Mesodermal cell (in vitro differentiated cells): ENCODE measurements at regions not wholly inside any gene's neighbourhood (a gene's known extent, or its start where the extent isn't known, plus 50 kb on each side); places are given as distances from the start of the nearest gene placed in this dataset.

Experiments used
- H3K27ac ChIP-seq: 2 replicates; pipeline ENCODE4 v1.7.0; 2013; ENCODE audit warnings: mild to moderate bottlenecking, low read depth, low read length, moderate library complexity; ENCODE audit not compliant: severe bottlenecking
- H3K36me3 ChIP-seq: 2 replicates; pipeline ENCODE4 v1.7.1; 2013; ENCODE audit warnings: mild to moderate bottlenecking, low read length, moderate library complexity; ENCODE audit not compliant: control insufficient read depth, insufficient read depth
- H3K4me1 ChIP-seq: one replicate; pipeline ENCODE4 v1.7.1; 2013; ENCODE audit warnings: mild to moderate bottlenecking, low read length; ENCODE audit not compliant: insufficient read depth, control insufficient read depth, poor library complexity, severe bottlenecking
- H3K4me3 ChIP-seq: 2 replicates; pipeline ENCODE4 v1.7.0; 2013; ENCODE audit warnings: low read length, control low read depth, mild to moderate bottlenecking; ENCODE audit not compliant: insufficient read depth, poor library complexity, severe bottlenecking; ENCODE audit errors: extremely low read depth
- H3K9me3 ChIP-seq: 2 replicates; pipeline ENCODE4 v1.7.1; 2013; ENCODE audit warnings: mild to moderate bottlenecking, low read length, moderate library complexity; ENCODE audit not compliant: control insufficient read depth
- WGBS, 2 experiments: methylation state at CpG; one replicate each; pipeline ENCODE4 v1.1.5; 2013; ENCODE audit warnings: missing lambda C conversion rate in 2 of 2; ENCODE audit not compliant: insufficient coverage in 2 of 2; 5-methylcytosine and 5-hydroxymethylcytosine counted together

GRCh38 chr22:48278620-48279460 lies 1516.4 kb downstream of the TBC1D22A start:
- Histone ChIP-seq H3K36me3 (no peaks in the 10 kb centered on the region), H3K4me1 (no peaks in the 10 kb centered on the region), H3K27ac (no peak overlapping the region), H3K9me3 (no peaks in the 10 kb centered on the region), H3K4me3 (no peak overlapping the region)
- WGBS, 2 experiments = 74 to 77% methylated on average over 16 to 19 of the region's 19 CpGs

GRCh38 chr22:48277868-48278581 lies 1515.6 kb downstream of the TBC1D22A start:
- no peaks in the 10 kb centered on the region for H3K36me3 ChIP-seq
- no peak overlapping the region for H3K4me3 ChIP-seq
- H3K9me3 ChIP-seq = no peaks in the 10 kb centered on the region
- no peaks in the 10 kb centered on the region for H3K4me1 ChIP-seq
- WGBS, 2 experiments = 76 to 82% methylated on average over 9 to 14 of the region's 19 CpGs
- no peak overlapping the region for H3K27ac ChIP-seq

DNA sequence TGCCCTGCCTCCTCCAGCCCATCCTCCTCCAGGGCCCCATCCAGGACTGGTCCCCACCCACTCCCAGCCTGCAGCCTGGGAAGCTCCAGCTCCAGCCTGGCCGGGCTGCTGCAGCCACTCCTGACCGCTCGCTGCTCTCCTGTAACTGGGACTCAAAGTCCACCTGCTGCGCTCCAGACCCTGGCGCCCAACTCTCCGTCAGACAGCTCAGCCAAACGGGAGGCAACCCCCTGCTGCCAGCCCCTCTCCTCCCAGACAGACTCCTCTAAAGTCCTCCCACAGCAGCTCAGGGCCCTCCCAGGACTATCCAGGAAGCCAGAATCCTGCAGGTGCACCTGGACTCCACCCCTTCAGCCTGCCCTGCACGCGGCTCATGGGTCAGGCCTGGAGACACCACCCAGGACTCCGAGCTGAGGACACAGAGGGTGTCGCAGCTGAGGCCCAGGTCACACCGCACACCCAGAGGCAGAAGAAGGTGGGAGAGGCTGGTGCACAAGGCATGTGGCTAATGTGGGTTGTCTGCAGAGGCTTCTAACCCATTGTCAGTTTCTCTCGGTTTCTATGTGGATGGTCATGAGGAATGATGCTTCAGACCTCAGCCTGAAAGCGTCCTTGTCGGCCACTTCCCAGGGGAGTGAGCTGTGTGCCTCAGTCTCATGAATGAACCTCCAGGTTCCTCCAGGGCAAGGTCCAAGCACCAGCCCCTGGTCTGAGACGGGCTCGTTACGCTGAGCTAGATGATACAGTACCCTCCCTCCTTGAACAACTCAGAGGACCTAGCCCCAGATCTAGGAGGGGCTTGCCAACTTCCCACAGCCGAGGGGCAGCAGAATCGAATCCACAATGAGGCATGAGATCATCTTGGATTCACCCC lies 1514.8 kb downstream of the TBC1D22A start:
- H3K9me3 ChIP-seq = no peaks in the 10 kb centered on the region
- no peaks in the 10 kb centered on the region for H3K4me1 ChIP-seq
- WGBS, 2 experiments = 83 to 87% methylated on average over 12 to 16 of the region's 20 CpGs
- no peak overlapping the region for H3K27ac ChIP-seq
- H3K4me3 ChIP-seq = no peak overlapping the region
- H3K36me3 ChIP-seq = no peaks in the 10 kb centered on the region

DNA sequence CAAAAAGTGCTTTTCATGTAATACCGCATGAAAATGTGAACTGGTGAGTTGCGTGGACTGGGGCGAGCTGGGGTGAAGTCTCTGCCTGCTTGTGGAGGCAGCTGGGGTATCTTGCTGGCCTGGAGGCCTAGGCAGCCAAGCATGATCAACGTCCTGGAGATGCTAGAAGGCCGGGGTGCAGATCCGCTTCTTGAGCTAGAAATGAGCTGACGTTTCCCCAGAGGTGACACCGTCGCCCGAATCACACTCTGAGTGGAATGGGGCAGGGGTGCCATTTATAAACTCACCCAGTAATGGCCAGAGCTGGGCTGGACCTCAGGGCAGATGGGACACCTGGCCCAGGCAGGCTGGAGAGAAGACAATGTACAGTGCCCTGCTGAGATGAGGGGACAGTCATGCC lies 1513.0 kb downstream of the TBC1D22A start:
- WGBS, 2 experiments = 84 to 92% methylated on average over 9 to 10 of the region's 10 CpGs

DNA sequence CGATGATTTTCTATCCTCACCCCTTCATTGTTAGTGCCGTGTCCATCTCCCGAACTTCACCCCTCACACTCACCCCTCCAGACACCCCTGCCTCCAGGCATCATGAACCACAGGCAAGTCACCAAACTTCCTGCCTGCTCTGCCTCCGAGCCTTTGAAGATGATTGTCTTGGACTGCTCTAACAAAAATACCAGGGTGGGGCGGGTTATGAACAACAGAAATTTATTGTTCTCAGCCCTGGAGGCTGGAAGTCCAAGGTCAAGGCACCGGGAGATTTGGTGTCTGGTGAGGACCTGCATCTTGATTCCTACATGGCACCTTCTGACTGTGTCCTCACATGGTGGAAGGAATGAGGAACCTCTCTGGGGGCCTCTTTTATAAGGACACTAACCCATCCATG lies 1508.3 kb downstream of the TBC1D22A start:
- Histone ChIP-seq H3K9me3 (no peaks in the 10 kb centered on the region), H3K4me1 (no peaks in the 10 kb centered on the region), H3K36me3 (no peaks in the 10 kb centered on the region), H3K27ac (no peak overlapping the region), H3K4me3 (no peak overlapping the region)
- WGBS, 2 experiments = 97 to 100% methylated on average over 4 to 5 of the region's 6 CpGs

More for the DNA sequence above, 1513.0 kb downstream of the TBC1D22A start:
- H3K9me3 ChIP-seq = no peaks in the 10 kb centered on the region
- H3K27ac ChIP-seq = no peak overlapping the region
- H3K4me1 ChIP-seq = no peaks in the 10 kb centered on the region
- H3K36me3 ChIP-seq = no peaks in the 10 kb centered on the region
- H3K4me3 ChIP-seq = no peak overlapping the region

- Histone ChIP-seq H3K27ac (no peak overlapping the region), H3K9me3 (no peaks in the 10 kb centered on the region), H3K36me3 (no peaks in the 10 kb centered on the region), H3K4me1 (no peaks in the 10 kb centered on the region), H3K4me3 (no peak overlapping the region)
- 81 to 90% methylated on average over 17 to 19 of the region's 24 CpGs for WGBS, 2 experiments
Observed at GRCh38 chr22:48268771-48269552, 1506.5 kb downstream of the TBC1D22A start.

DNA sequence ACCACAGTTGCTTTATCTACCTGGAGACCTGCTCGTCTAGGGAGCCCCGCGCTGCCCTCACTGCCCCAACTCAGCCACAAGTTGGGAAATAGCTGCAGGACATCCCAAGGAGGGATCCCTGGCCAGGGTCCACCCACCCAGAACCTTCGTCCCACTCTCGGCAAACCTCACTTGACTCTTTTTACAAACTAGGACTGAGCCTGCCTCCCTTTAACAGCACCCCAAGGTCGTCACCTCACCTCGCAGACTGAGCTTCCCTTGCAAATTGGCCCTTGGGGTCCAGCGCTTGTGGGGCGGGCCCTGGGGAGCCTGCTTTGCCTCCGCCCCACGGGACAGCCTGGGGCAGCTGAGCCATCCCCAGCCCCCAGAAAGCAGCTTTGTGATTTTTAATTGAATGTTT lies 1505.8 kb downstream of the TBC1D22A start:
- Histone ChIP-seq H3K27ac (no peak overlapping the region), H3K9me3 (no peaks in the 10 kb centered on the region), H3K36me3 (no peaks in the 10 kb centered on the region), H3K4me1 (no peaks in the 10 kb centered on the region), H3K4me3 (no peak overlapping the region)
- WGBS, 2 experiments = 80 to 93% methylated on average over 6 to 9 of the region's 11 CpGs

- Histone ChIP-seq H3K36me3 (no peaks in the 10 kb centered on the region), H3K4me3 (no peak overlapping the region), H3K27ac (no peak overlapping the region), H3K9me3 (no peaks in the 10 kb centered on the region), H3K4me1 (no peaks in the 10 kb centered on the region)
- 75 to 82% methylated on average over 9 to 10 of the region's 10 CpGs for WGBS, 2 experiments
Observed at GRCh38 chr22:48267681-48268080, 1505.2 kb downstream of the TBC1D22A start.

DNA sequence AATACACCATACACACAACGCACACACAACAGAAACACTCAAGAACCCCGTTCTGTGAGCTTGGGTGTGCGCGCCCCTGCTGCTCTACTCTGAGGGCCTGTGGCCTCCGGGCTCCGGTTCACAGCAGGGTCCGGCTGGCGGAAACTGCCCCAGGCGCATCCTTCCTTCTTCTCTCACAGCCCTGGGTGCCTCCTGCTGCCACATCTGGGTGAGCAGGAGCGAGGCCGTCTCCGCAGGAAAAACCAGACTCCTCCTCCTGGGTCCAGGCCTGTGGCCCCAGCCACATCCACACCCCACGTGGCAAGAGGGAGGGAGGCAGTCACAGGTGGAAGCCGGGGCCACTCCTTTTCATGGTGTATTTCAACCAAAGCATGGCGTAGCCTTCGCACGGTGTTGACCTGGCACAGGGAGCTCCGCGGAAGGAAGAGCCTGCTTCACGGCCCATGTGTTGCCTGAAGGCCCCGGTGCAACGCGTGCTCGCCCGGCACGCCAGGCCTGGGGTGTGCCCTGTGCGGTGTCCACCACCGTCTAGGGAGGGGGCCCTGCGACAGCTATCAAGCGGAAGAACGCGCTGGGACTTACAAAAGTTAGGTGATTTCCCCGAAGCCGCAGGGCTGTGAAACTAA lies 1502.7 kb downstream of the TBC1D22A start:
- Histone ChIP-seq H3K27ac (no peak overlapping the region), H3K4me3 (no peak overlapping the region), H3K9me3 (no peaks in the 10 kb centered on the region), H3K4me1 (no peaks in the 10 kb centered on the region), H3K36me3 (no peaks in the 10 kb centered on the region)
- 91 to 95% methylated on average over 26 to 28 of the region's 34 CpGs for WGBS, 2 experiments
